CD8-positive, alpha-beta memory T cell (primary cell): ENCODE measurements at regions not wholly inside any gene's neighbourhood (a gene's known extent, or its start where the extent isn't known, plus 50 kb on each side); places are given as distances from the start of the nearest gene placed in this dataset.

Experiments used
- CTCF ChIA-PET: fragments of 350-600 bp; sonication (Branson Sonifier 250); formaldehyde crosslinking; loops from one replicate; lab custom pipeline; 2021; ENCODE audit warnings: antibody characterized with exemption; lab: Charles Lee
- POLR2A ChIA-PET: fragments of 350-600 bp; sonication (Branson Sonifier 250); formaldehyde crosslinking; loops from one replicate; lab custom pipeline; 2021; ENCODE audit warnings: antibody characterized with exemption; lab: Charles Lee
- DNase-seq, 5 donors: peaks; one replicate each; pipeline versions ENCODE4 v3.0.0 to v3.0.0-alpha.2; 2020 to 2022; ENCODE audit warnings: mixed read lengths in 1 of 5
- H3K27ac ChIP-seq: one replicate; pipeline ENCODE4 v1.7.0; 2013; ENCODE audit warnings: low read depth, mild to moderate bottlenecking, low read length, moderate library complexity
- H3K27me3 ChIP-seq: 2 replicates; pipeline ENCODE4 v1.7.0; 2013; ENCODE audit warnings: low read length, mild to moderate bottlenecking; ENCODE audit not compliant: insufficient read depth, poor library complexity, severe bottlenecking
- H3K36me3 ChIP-seq: 2 replicates; pipeline ENCODE4 v1.7.0; 2013; ENCODE audit warnings: mild to moderate bottlenecking, low read length, moderate library complexity; ENCODE audit not compliant: insufficient read depth
- H3K4me1 ChIP-seq: 2 replicates; pipeline ENCODE4 v1.7.0; 2013; ENCODE audit warnings: mild to moderate bottlenecking, low read length, moderate library complexity; ENCODE audit not compliant: insufficient read depth
- H3K4me3 ChIP-seq: 2 replicates; pipeline ENCODE4 v1.7.0; 2013; ENCODE audit warnings: mild to moderate bottlenecking, low read length
- H3K9me3 ChIP-seq: 2 replicates; pipeline ENCODE4 v1.7.0; 2013; ENCODE audit warnings: mild to moderate bottlenecking, low read length
- H3K27ac Mint-ChIP-seq, 8 donors: one replicate each; pipeline ENCODE4 v1.8.0; 2020 to 2021; ENCODE audit warnings: mixed read lengths in 8 of 8, mild to moderate bottlenecking in 6 of 8, inconsistent platforms in 3 of 8, moderate library complexity in 3 of 8
- H3K27me3 Mint-ChIP-seq, 2 donors: one replicate each; pipeline ENCODE4 v1.8.0; 2020 to 2021; ENCODE audit warnings: mixed read lengths in 2 of 2, mild to moderate bottlenecking in 1 of 2, moderate library complexity in 1 of 2
- H3K36me3 Mint-ChIP-seq, 3 donors: one replicate each; pipeline ENCODE4 v1.8.0; 2020 to 2021; ENCODE audit warnings: mixed read lengths in 3 of 3, inconsistent platforms in 1 of 3, mild to moderate bottlenecking in 1 of 3
- H3K4me1 Mint-ChIP-seq, 3 donors: one replicate each; pipeline ENCODE4 v1.8.0; 2020 to 2021; ENCODE audit warnings: mixed read lengths in 3 of 3, inconsistent platforms in 1 of 3, mild to moderate bottlenecking in 1 of 3
- H3K4me3 Mint-ChIP-seq, 7 donors: one replicate each; pipeline ENCODE4 v1.8.0; 2020 to 2021; ENCODE audit warnings: mixed read lengths in 7 of 7, mild to moderate bottlenecking in 6 of 7, moderate library complexity in 4 of 7, inconsistent platforms in 2 of 7
- H3K9me3 Mint-ChIP-seq, 5 donors: one replicate each; pipeline ENCODE4 v1.8.0; 2020 to 2022; ENCODE audit warnings: mixed read lengths in 5 of 5, mild to moderate bottlenecking in 3 of 5, moderate library complexity in 2 of 5, inconsistent platforms in 1 of 5

- H3K27me3 Mint-ChIP-seq = no peaks in the 10 kb centered on the region
Observed at GRCh38 chr4:65190780-65191179, 479.5 kb downstream of the EPHA5 start.

GRCh38 chr4:65175585-65175984, 494.7 kb downstream of the EPHA5 start:
- ChIA-PET CTCF (no interaction called here), POLR2A (no interaction called here)
- no peak for DNase-seq

More at GRCh38 chr4:65190780-65191179, 479.5 kb downstream of the EPHA5 start:
- no peaks in the 10 kb centered on the region for H3K4me1 Mint-ChIP-seq
- POLR2A ChIA-PET = no interaction called here
- no peak overlapping the region for H3K4me3 ChIP-seq
- DNase-seq = no peak
- H3K9me3 ChIP-seq = no peaks in the 10 kb centered on the region
- no peak overlapping the region for H3K27ac Mint-ChIP-seq
- H3K4me3 Mint-ChIP-seq = no peak overlapping the region
- H3K27me3 ChIP-seq = no peaks in the 10 kb centered on the region
- no peaks in the 10 kb centered on the region for H3K4me1 ChIP-seq
- CTCF ChIA-PET = no interaction called here
- no peak overlapping the region for H3K27ac ChIP-seq
- peaks cover 0 to 28% (median 5%) of the 10 kb centered on the region in 5 donors for H3K9me3 Mint-ChIP-seq
- H3K36me3 Mint-ChIP-seq = peaks cover 0 to 1% (median 0%) of the 10 kb centered on the region in 3 donors
- H3K36me3 ChIP-seq = no peaks in the 10 kb centered on the region

GRCh38 chr4:65170768-65171514, 499.3 kb downstream of the EPHA5 start:
- H3K4me1 Mint-ChIP-seq = no peaks in the 10 kb centered on the region
- H3K27me3 Mint-ChIP-seq = no peaks in the 10 kb centered on the region
- no peaks in the 10 kb centered on the region for H3K36me3 ChIP-seq
- no peaks in the 10 kb centered on the region for H3K27me3 ChIP-seq
- ChIA-PET POLR2A (no interaction called here), CTCF (no interaction called here)
- no peak overlapping the region for H3K4me3 Mint-ChIP-seq
- peaks cover 0 to under 1% (median 0%) of the 10 kb centered on the region in 3 donors for H3K36me3 Mint-ChIP-seq
- no peak for DNase-seq
- no peak overlapping the region for H3K27ac Mint-ChIP-seq
- peaks cover 0 to 26% (median 5%) of the 10 kb centered on the region in 5 donors for H3K9me3 Mint-ChIP-seq
- H3K4me1 ChIP-seq = no peaks in the 10 kb centered on the region
- H3K4me3 ChIP-seq = no peak overlapping the region
- no peaks in the 10 kb centered on the region for H3K9me3 ChIP-seq
- no peak overlapping the region for H3K27ac ChIP-seq

More at GRCh38 chr4:65175585-65175984, 494.7 kb downstream of the EPHA5 start:
- H3K9me3 ChIP-seq = no peaks in the 10 kb centered on the region
- peaks cover 0 to 1% (median 0%) of the 10 kb centered on the region in 3 donors for H3K36me3 Mint-ChIP-seq
- no peaks in the 10 kb centered on the region for H3K4me1 Mint-ChIP-seq
- H3K4me1 ChIP-seq = no peaks in the 10 kb centered on the region
- no peaks in the 10 kb centered on the region for H3K36me3 ChIP-seq
- no peaks in the 10 kb centered on the region for H3K27me3 Mint-ChIP-seq
- no peak overlapping the region for H3K4me3 Mint-ChIP-seq
- H3K4me3 ChIP-seq = no peak overlapping the region
- H3K27ac Mint-ChIP-seq = no peak overlapping the region
- H3K9me3 Mint-ChIP-seq = peaks cover 0 to 15% (median 6%) of the 10 kb centered on the region in 5 donors
- H3K27me3 ChIP-seq = no peaks in the 10 kb centered on the region
- no peak overlapping the region for H3K27ac ChIP-seq

- Histone ChIP-seq H3K4me1 (no peaks in the 10 kb centered on the region), H3K27ac (no peak overlapping the region), H3K9me3 (no peaks in the 10 kb centered on the region), H3K36me3 (no peaks in the 10 kb centered on the region), H3K4me3 (no peak overlapping the region), H3K27me3 (no peaks in the 10 kb centered on the region)
- DNase-seq = no peak
- Mint-ChIP-seq H3K4me3 (no peak overlapping the region), H3K27ac (no peak overlapping the region), H3K27me3 (no peaks in the 10 kb centered on the region), H3K36me3 (no peaks in the 10 kb centered on the region), H3K4me1 (no peaks in the 10 kb centered on the region), H3K9me3 (peaks cover 0 to 24% (median 5%) of the 10 kb centered on the region in 5 donors)
- CTCF ChIA-PET = no interaction called here
- POLR2A ChIA-PET = no interaction called here
Observed at GRCh38 chr4:65167719-65168118, 502.6 kb downstream of the EPHA5 start.

GRCh38 chr4:65152205-65152604, 518.1 kb downstream of the EPHA5 start:
- Mint-ChIP-seq H3K9me3 (peaks cover 2 to 24% (median 6%) of the 10 kb centered on the region in 5 donors), H3K4me3 (no peak overlapping the region), H3K27ac (no peak overlapping the region), H3K27me3 (no peaks in the 10 kb centered on the region), H3K4me1 (no peaks in the 10 kb centered on the region), H3K36me3 (no peaks in the 10 kb centered on the region)
- H3K27ac ChIP-seq = no peak overlapping the region
- no peak for DNase-seq
- H3K27me3 ChIP-seq = no peaks in the 10 kb centered on the region
- H3K4me1 ChIP-seq = no peaks in the 10 kb centered on the region
- ChIA-PET CTCF (no interaction called here), POLR2A (no interaction called here)
- H3K9me3 ChIP-seq = no peaks in the 10 kb centered on the region
- H3K36me3 ChIP-seq = no peaks in the 10 kb centered on the region
- H3K4me3 ChIP-seq = no peak overlapping the region

GRCh38 chr4:65139998-65140397, 530.3 kb downstream of the EPHA5 start:
- Histone ChIP-seq H3K4me3 (no peak overlapping the region), H3K4me1 (no peaks in the 10 kb centered on the region), H3K27me3 (no peaks in the 10 kb centered on the region), H3K36me3 (no peaks in the 10 kb centered on the region), H3K27ac (no peak overlapping the region), H3K9me3 (no peaks in the 10 kb centered on the region)
- Mint-ChIP-seq H3K27ac (no peak overlapping the region), H3K36me3 (no peaks in the 10 kb centered on the region), H3K4me3 (no peak overlapping the region), H3K27me3 (no peaks in the 10 kb centered on the region), H3K9me3 (peaks cover 16 to 40% (median 19%) of the 10 kb centered on the region in 5 donors), H3K4me1 (no peaks in the 10 kb centered on the region)
- POLR2A ChIA-PET = no interaction called here
- CTCF ChIA-PET = no interaction called here
- DNase-seq = no peak

GRCh38 chr4:65126200-65126599, 544.1 kb downstream of the EPHA5 start:
- H3K9me3 Mint-ChIP-seq = peaks cover 0 to 14% (median 8%) of the 10 kb centered on the region in 5 donors
- ChIA-PET POLR2A (no interaction called here), CTCF (no interaction called here)
- no peak overlapping the region for H3K27ac ChIP-seq
- H3K36me3 ChIP-seq = no peaks in the 10 kb centered on the region
- no peaks in the 10 kb centered on the region for H3K9me3 ChIP-seq
- H3K4me3 ChIP-seq = no peak overlapping the region
- H3K36me3 Mint-ChIP-seq = no peaks in the 10 kb centered on the region
- no peak overlapping the region for H3K4me3 Mint-ChIP-seq
- no peaks in the 10 kb centered on the region for H3K4me1 ChIP-seq
- no peaks in the 10 kb centered on the region for H3K27me3 Mint-ChIP-seq
- DNase-seq = no peak
- H3K27me3 ChIP-seq = no peaks in the 10 kb centered on the region
- no peaks in the 10 kb centered on the region for H3K4me1 Mint-ChIP-seq
- no peak overlapping the region for H3K27ac Mint-ChIP-seq

GRCh38 chr4:65120287-65120686, 550.0 kb downstream of the EPHA5 start:
- Histone ChIP-seq H3K36me3 (no peaks in the 10 kb centered on the region), H3K27ac (no peak overlapping the region), H3K27me3 (no peaks in the 10 kb centered on the region), H3K9me3 (no peaks in the 10 kb centered on the region), H3K4me3 (no peak overlapping the region), H3K4me1 (no peaks in the 10 kb centered on the region)
- Mint-ChIP-seq H3K4me3 (no peak overlapping the region), H3K36me3 (no peaks in the 10 kb centered on the region), H3K27ac (no peak overlapping the region), H3K9me3 (peaks cover 7 to 45% (median 14%) of the 10 kb centered on the region in 5 donors), H3K4me1 (no peaks in the 10 kb centered on the region), H3K27me3 (no peaks in the 10 kb centered on the region)
- CTCF ChIA-PET = no interaction called here
- POLR2A ChIA-PET = no interaction called here
- no peak for DNase-seq
